Medulla oblongata (tissue), 1 donor: ENCODE measurements at regions not wholly inside any gene's neighbourhood (a gene's known extent, or its start where the extent isn't known, plus 50 kb on each side); places are given as distances from the start of the nearest gene placed in this dataset.

ENCODE experiments used
- DNase-seq: peaks from one replicate; pipeline ENCODE4 v3.0.0-alpha.2; 2015; ENCODE audit errors: extremely low spot score

- DNase-seq, result no peak
Measured at GRCh38 chr6:33865478-33866077, 61.8 kb upstream of the MLN start.

DNA sequence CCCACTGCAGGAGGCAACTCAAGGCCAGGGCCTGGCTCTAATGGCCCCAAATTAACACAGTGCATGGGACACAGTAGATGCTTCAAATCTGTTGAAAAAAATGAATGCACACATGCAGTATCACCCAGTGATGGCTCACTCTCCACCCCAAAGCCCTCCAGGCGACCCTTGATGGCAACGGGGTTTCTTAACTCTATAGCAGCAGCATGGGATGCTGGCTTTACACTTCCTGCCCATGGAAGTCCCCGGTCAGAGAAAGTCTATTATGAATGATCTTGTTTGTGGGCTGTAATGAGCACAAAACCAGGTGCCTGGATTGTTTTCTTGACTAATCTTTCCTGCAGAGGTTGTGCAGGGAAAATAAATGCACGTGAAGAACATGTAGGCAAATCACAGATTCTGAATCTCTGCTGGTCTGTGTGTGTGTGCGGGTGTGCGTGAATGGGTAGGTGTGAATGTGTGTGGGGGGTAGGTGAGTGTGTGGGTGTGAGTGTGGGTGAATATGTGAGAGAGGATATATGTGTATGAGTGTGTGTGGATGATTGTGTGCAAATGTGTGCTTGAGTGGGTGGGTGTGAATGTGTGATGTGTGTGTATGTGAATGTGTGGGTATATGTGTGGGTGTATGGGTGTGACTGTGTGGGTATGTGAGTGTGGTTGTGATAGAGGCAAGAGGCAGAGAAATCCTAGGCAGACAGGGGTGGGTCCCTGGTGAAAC lies 60.1 kb upstream of the MLN start:
- no peak for DNase-seq

DNA sequence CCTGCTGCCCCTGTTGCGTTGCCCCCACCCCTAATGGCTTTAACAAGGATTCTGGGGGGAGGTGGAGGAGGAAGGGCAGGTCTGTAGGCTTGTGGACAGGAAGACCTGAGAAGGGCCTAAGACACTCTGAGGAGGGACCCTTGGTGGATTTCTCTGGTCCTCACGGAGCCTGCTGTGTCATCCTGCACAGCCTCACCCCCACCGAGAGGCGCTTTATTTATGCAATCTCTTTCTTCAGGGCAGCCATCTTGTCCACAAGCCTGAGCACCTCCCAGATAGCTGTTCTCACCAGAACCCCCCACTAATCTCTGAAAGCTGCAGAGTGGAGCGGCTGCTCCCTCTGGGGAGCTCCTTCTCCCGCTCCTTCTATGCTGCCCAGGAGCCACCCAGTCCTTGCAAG lies 59.3 kb upstream of the MLN start:
- no peak for DNase-seq

- no peak for DNase-seq
Measured at GRCh38 chr6:33862536-33862935, 58.7 kb upstream of the MLN start.

- DNase-seq, result no peak
Measured at GRCh38 chr6:33861722-33862121, 57.9 kb upstream of the MLN start.

- DNase-seq, result no peak
Measured at GRCh38 chr6:33860706-33861474, 57.1 kb upstream of the MLN start.

- no peak for DNase-seq
Measured at GRCh38 chr6:33860006-33860405, 56.2 kb upstream of the MLN start.

DNA sequence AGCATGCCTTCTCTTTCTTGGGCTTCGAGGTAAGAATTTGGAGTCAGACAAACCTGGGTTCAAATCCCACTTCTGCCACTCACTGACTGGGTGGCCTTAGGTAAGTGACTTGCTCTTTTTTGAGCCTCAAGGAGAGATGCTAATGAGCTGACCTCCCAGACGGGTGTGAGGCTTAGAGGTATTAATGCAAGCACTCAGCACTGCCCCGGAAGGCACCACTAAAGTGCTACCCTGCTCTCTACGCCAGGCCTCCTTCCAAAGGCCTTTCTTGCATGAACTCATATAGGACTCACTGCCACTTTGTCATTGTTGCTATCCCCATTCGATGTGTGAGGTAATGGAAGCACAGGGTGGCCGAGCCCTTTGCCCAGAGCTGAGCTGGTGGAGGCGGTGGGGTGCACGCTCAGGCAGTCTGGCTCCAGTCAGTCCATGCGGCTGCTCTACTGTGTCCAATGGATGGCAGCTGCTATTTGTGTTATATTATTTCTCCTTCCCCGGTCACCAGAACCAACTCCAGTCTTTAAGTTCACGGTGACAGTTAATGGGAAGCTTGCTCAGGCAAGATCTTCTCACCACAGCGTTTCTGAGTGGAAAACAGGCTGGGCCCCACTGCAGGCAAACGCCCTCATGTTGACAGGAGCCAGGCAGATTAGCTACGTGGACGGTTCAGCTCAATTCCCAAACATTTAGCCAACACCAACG lies 55.2 kb upstream of the MLN start:
- no peak for DNase-seq

GRCh38 chr6:33857932-33858475 lies 54.2 kb upstream of the MLN start:
- DNase-seq, result no peak

DNA sequence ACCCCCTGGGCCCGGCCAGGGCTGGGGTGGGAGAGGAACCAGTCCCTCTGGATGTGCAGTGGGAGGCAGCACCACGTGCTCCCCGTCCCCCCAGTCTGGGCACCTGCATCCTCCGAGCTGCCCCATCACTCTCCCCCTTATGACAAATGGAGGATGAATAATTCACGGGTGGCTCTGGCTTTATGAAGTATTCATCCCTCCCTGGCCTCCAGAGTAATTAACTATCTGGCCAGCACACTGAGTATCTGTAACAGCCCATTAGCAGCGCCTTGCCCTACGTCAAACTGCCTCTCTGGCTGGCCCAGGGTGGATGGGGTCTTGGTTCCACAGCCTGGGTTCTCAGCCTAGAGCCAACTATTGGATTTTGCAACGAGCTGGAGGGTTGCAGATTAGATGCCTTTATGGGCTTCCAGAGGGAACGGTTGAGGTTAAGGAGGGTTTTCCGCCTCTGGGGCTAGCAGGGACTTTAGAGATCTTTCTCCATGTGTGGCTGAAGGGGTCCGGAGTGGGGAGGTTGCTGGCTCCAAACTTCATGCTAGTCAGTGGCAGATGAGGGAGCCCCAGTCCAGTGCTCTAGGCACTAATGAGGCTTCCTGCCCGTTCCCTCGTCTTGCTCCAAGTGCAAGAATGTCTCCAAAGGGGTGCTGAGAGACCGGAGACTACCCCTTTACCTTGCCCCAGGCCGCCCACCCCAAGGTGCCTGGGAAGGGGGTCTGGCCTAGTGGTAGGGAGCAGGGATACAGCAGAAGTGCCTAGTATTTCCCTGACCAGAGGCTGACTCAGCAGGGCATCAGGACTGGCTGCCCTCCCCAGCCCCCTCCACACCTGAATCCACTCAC lies 53.5 kb upstream of the MLN start:
- DNase-seq, result no peak

DNA sequence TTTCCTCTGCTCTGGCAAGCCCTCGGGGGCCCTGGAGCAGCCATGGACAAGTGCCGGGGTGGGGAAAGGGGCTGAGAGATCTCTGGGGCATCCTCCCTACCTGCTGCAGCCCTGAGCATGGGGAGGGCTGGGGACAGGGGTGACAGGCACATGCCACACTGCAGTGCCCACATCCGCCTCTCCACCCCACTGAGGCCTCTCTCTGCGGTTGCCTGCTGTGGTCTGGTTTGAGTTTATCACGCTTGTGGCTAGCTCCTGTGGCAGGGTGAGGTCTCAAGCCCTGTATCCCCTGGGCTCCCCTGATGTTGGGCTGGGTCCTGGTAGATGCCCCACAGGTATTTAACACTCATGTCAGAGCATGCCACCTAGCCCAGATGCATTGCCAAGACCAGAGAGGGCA lies 52.9 kb upstream of the MLN start:
- no peak for DNase-seq

- no peak for DNase-seq
Measured at GRCh38 chr6:33856031-33856590, 52.3 kb upstream of the MLN start.

- no peak for DNase-seq
Measured at GRCh38 chr6:33854572-33855030, 50.8 kb upstream of the MLN start.

- no peak for DNase-seq
Measured at GRCh38 chr6:33853736-33854135, 49.9 kb upstream of the MLN start.
